H1 (cell line): ENCODE measurements at regions not wholly inside any gene's neighbourhood (a gene's known extent, or its start where the extent isn't known, plus 50 kb on each side); places are given as distances from the start of the nearest gene placed in this dataset.

Experiments used
- CTCF ChIA-PET: fragments of 300-600 bp; sonication (Branson Sonifier 250); formaldehyde crosslinking; loops from one replicate; lab custom pipeline; 2021; ENCODE audit not compliant: partially characterized antibody; lab: Charles Lee
- POLR2A ChIA-PET: fragments of 300-600 bp; sonication (Branson Sonifier 250); formaldehyde crosslinking; loops from one replicate; lab custom pipeline; 2021; ENCODE audit warnings: inconsistent platforms; ENCODE audit not compliant: partially characterized antibody; lab: Charles Lee
- DNase-seq, 2 experiments: peaks; one replicate each; pipeline versions ENCODE4 v3.0.0 to v3.0.0-alpha.2; 2010 to 2022; ENCODE audit warnings: low spot score in 2 of 2, low read depth in 1 of 2, mixed read lengths in 1 of 2
- FAIRE-seq: peaks from 2 replicates; lab custom pipeline; 2011; peaks lifted over from hg19 to GRCh38; lab: Jason Lieb, UNC
- H2AFZ ChIP-seq: 2 replicates; pipeline ENCODE4 v1.8.1; 2012; ENCODE audit warnings: low read length, inconsistent platforms
- H2AK5ac ChIP-seq: 2 replicates; pipeline ENCODE4 v1.6.1; 2013; ENCODE audit warnings: low read depth, low read length
- H2BK120ac ChIP-seq: replicated peaks from 2 replicates; pipeline ENCODE3; 2013; ENCODE audit warnings: low read depth, low read length, inconsistent platforms
- H2BK12ac ChIP-seq: 2 replicates; pipeline ENCODE4 v1.6.1; 2013; ENCODE audit warnings: low read depth, low read length
- H2BK15ac ChIP-seq: 2 replicates; pipeline ENCODE4 v1.6.1; 2013; ENCODE audit warnings: low read length
- H2BK20ac ChIP-seq: 2 replicates; pipeline ENCODE4 v1.6.1; 2013; ENCODE audit warnings: low read length
- H2BK5ac ChIP-seq: 2 replicates; pipeline ENCODE4 v1.6.1; 2013; ENCODE audit warnings: low read depth, low read length
- H3K14ac ChIP-seq: 2 replicates; pipeline ENCODE4 v1.6.1; 2013; ENCODE audit warnings: inconsistent platforms; ENCODE audit not compliant: insufficient read length
- H3K18ac ChIP-seq: 2 replicates; pipeline ENCODE4 v1.6.1; 2013; ENCODE audit warnings: low read length; ENCODE audit errors: extremely low read depth
- H3K23ac ChIP-seq: 2 replicates; pipeline ENCODE4 v1.6.1; 2013; ENCODE audit warnings: inconsistent platforms; ENCODE audit not compliant: insufficient read length
- H3K23me2 ChIP-seq: 2 replicates; pipeline ENCODE4 v1.6.1; 2013; ENCODE audit warnings: low read depth, low read length
- H3K27ac ChIP-seq: 2 replicates; pipeline ENCODE4 v1.6.1; 2011; ENCODE audit warnings: low read depth, low read length, inconsistent platforms
- H3K27me3 ChIP-seq, 4 experiments: replicated peaks in 1 of 4; 1 replicate in 1 of 4; 2 replicates in 3 of 4; pipeline versions ENCODE4 v1.6.1 to v1.8.1; 2011 to 2013; ENCODE audit warnings: low read length in 3 of 4, mild to moderate bottlenecking in 3 of 4, inconsistent platforms in 2 of 4, mixed read lengths in 2 of 4, moderate library complexity in 1 of 4; ENCODE audit not compliant: control insufficient read depth in 3 of 4, insufficient read depth in 3 of 4; ENCODE audit errors: extremely low read depth in 1 of 4
- H3K36me3 ChIP-seq, 4 experiments: 2 replicates each; pipeline versions ENCODE4 v1.6.1 to v1.8.1; 2011 to 2013; ENCODE audit warnings: mild to moderate bottlenecking in 4 of 4, low read length in 3 of 4, moderate library complexity in 2 of 4, control low read depth in 1 of 4, inconsistent platforms in 1 of 4; ENCODE audit not compliant: insufficient read depth in 4 of 4, control insufficient read depth in 2 of 4
- H3K4ac ChIP-seq: replicated peaks from 2 replicates; pipeline ENCODE3; 2013; ENCODE audit warnings: low read length, low read depth, mixed read lengths, inconsistent platforms; ENCODE audit not compliant: insufficient read length
- H3K4me1 ChIP-seq, 4 experiments: replicated peaks in 1 of 4; 1 replicate in 1 of 4; 2 replicates in 3 of 4; pipeline versions ENCODE4 v1.6.1 to v1.8.1; 2011 to 2013; ENCODE audit warnings: low read length in 3 of 4, inconsistent platforms in 2 of 4, mixed read lengths in 1 of 4; ENCODE audit not compliant: insufficient read depth in 4 of 4, control insufficient read depth in 3 of 4
- H3K4me2 ChIP-seq, 2 experiments: 2 replicates each; pipeline versions ENCODE4 v1.6.1 to v1.8.1; 2011 to 2013; ENCODE audit warnings: low read depth in 2 of 2, low read length in 2 of 2, control low read depth in 1 of 2, inconsistent platforms in 1 of 2, mild to moderate bottlenecking in 1 of 2; ENCODE audit not compliant: insufficient read depth in 1 of 2
- H3K4me3 ChIP-seq, 4 experiments: fragments of 200-600, 300-600 bp in 1 of 4; sonication (generic), shearing (Covaris generic), sonication (Bioruptor Twin) in 1 of 4; 2 replicates each; pipeline versions ENCODE4 v1.5.1 to v1.8.1; 2011 to 2016; ENCODE audit warnings: low read length in 4 of 4, low read depth in 3 of 4, control low read depth in 2 of 4, inconsistent platforms in 2 of 4, mild to moderate bottlenecking in 2 of 4, mixed read lengths in 1 of 4, moderate library complexity in 1 of 4; ENCODE audit not compliant: insufficient read depth in 2 of 4; ENCODE audit errors: extremely low read depth in 1 of 4
- H3K56ac ChIP-seq: replicated peaks from 2 replicates; pipeline ENCODE3; 2013; ENCODE audit warnings: low read depth, mild to moderate bottlenecking, mixed read lengths, low read length, inconsistent platforms; ENCODE audit not compliant: insufficient read length
- H3K79me1 ChIP-seq: 2 replicates; pipeline ENCODE4 v1.6.1; 2013; ENCODE audit warnings: low read depth, low read length, control low read depth
- H3K79me2 ChIP-seq, 2 experiments: 2 replicates each; pipeline versions ENCODE4 v1.6.1 to v1.8.1; 2012 to 2013; ENCODE audit warnings: low read length in 2 of 2, mild to moderate bottlenecking in 2 of 2, inconsistent platforms in 1 of 2; ENCODE audit not compliant: insufficient read depth in 2 of 2, control insufficient read depth in 1 of 2
- H3K9ac ChIP-seq, 4 experiments: replicated peaks in 1 of 4; 1 replicate in 1 of 4; 2 replicates in 3 of 4; pipeline versions ENCODE4 v1.6.1 to v1.8.1; 2011 to 2013; ENCODE audit warnings: low read depth in 3 of 4, low read length in 3 of 4, control low read depth in 2 of 4, mild to moderate bottlenecking in 2 of 4, moderate library complexity in 2 of 4, inconsistent platforms in 1 of 4; ENCODE audit errors: extremely low read depth in 1 of 4
- H3K9me3 ChIP-seq, 2 experiments: 2 replicates each; pipeline versions ENCODE4 v1.6.1 to v1.8.1; 2012 to 2013; ENCODE audit warnings: mild to moderate bottlenecking in 2 of 2, moderate library complexity in 2 of 2, control low read depth in 1 of 2, inconsistent platforms in 1 of 2, low read depth in 1 of 2, low read length in 1 of 2, mixed read lengths in 1 of 2; ENCODE audit not compliant: insufficient read depth in 2 of 2
- H4K20me1 ChIP-seq, 2 experiments: replicated peaks in 1 of 2; 2 replicates each; pipeline versions ENCODE3 to v1.8.1; 2011 to 2013; ENCODE audit warnings: inconsistent platforms in 2 of 2, low read length in 2 of 2, mild to moderate bottlenecking in 1 of 2; ENCODE audit not compliant: insufficient read depth in 2 of 2, control insufficient read depth in 1 of 2
- H4K5ac ChIP-seq: 2 replicates; pipeline ENCODE4 v1.6.1; 2013; ENCODE audit warnings: low read length, low read depth, mixed read lengths, inconsistent platforms; ENCODE audit not compliant: insufficient read length
- H4K8ac ChIP-seq: 2 replicates; pipeline ENCODE4 v1.8.0; 2013; ENCODE audit warnings: mild to moderate bottlenecking, moderate library complexity, low read length, inconsistent platforms; ENCODE audit not compliant: insufficient read depth; ENCODE audit errors: extremely low read depth
- H4K91ac ChIP-seq: replicated peaks from 2 replicates; pipeline ENCODE3; 2013; ENCODE audit warnings: low read length, mixed read lengths, inconsistent platforms; ENCODE audit not compliant: insufficient read length
- CREB1 ChIP-seq: IDR thresholded peaks from 2 replicates; pipeline ENCODE4 v1.6.1; 2012; ENCODE audit warnings: inconsistent platforms
- KDM1A ChIP-seq: fragments of 200-600, 300-600 bp; sonication (generic); IDR thresholded peaks from 2 replicates; pipeline ENCODE4 v1.7.1; 2016; ENCODE audit warnings: mild to moderate bottlenecking, low read length, borderline replicate concordance
- RXRA ChIP-seq: IDR thresholded peaks from 2 replicates; pipeline ENCODE4 v1.6.1; 2011; ENCODE audit warnings: low read depth, mild to moderate bottlenecking, low read length, moderate library complexity; ENCODE audit not compliant: insufficient read depth
- SIN3A ChIP-seq, 2 experiments: IDR thresholded peaks in 1 of 2; conservative IDR thresholded peaks in 1 of 2; 2 replicates each; pipeline ENCODE4 v1.6.1; 2011 to 2012; ENCODE audit warnings: low read length in 2 of 2, improper control_type of control experiment in 1 of 2, low read depth in 1 of 2, mild to moderate bottlenecking in 1 of 2
- SRF ChIP-seq: IDR thresholded peaks from 2 replicates; pipeline ENCODE4 v1.6.1; 2011; ENCODE audit warnings: mild to moderate bottlenecking, low read depth, low read length, moderate library complexity
- TAF1 ChIP-seq: IDR thresholded peaks from 2 replicates; pipeline ENCODE4 v1.6.1; 2011; ENCODE audit warnings: mild to moderate bottlenecking, low read depth, low read length
- ZNF274 ChIP-seq: IDR thresholded peaks from 2 replicates; pipeline ENCODE4 v1.7.0; 2012; ENCODE audit warnings: low read length, borderline replicate concordance; ENCODE audit errors: extremely low read depth

GRCh38 chr13:84339456-84339855 is 457.2 kb upstream of the SLITRK1 start:
- H3K18ac ChIP-seq = no peak overlapping the region
- FAIRE-seq = no peak

More at GRCh38 chr13:84339456-84339855, 457.2 kb upstream of the SLITRK1 start:
- Histone ChIP-seq H2BK120ac (no peak overlapping the region), H3K4me1 (no peaks in the 10 kb centered on the region), H3K27ac (no peak overlapping the region), H2AK5ac (no peak overlapping the region), H4K20me1 (no peaks in the 10 kb centered on the region), H3K27me3 (no peaks in the 10 kb centered on the region), H3K36me3 (no peaks in the 10 kb centered on the region), H3K4me3 (no peak overlapping the region), H4K8ac (no peak overlapping the region), H3K4ac (no peak overlapping the region), H3K9ac (no peak overlapping the region), H3K14ac (no peak overlapping the region), H4K91ac (no peak overlapping the region), H3K9me3 (no peaks in the 10 kb centered on the region), H2BK20ac (no peak overlapping the region), H4K5ac (no peak overlapping the region), H2AFZ (no peak overlapping the region), H2BK12ac (no peak overlapping the region), H3K56ac (no peak overlapping the region), H2BK15ac (no peak overlapping the region), H3K79me1 (no peaks in the 10 kb centered on the region), H3K23ac (no peak overlapping the region), H3K79me2 (no peaks in the 10 kb centered on the region), H2BK5ac (no peak overlapping the region), H3K23me2 (no peaks in the 10 kb centered on the region), H3K4me2 (no peak overlapping the region)
- ChIA-PET CTCF (no interaction called here), POLR2A (no interaction called here)
- no peak for TF ChIP-seq SRF
- no peak for TF ChIP-seq TAF1
- TF ChIP-seq KDM1A = no peak
- no peak for TF ChIP-seq ZNF274
- no peak for TF ChIP-seq SIN3A (conservative IDR thresholded peaks at IDR 0.05 in 1 of 2, IDR thresholded peaks at IDR 0.05 in 1 of 2; ENCODE audit: low read depth in 1 of 2, low read length in 2 of 2)
- TF ChIP-seq CREB1 = no peak
- TF ChIP-seq RXRA = no peak
- no peak for DNase-seq
